Neutrophil (primary cell): ENCODE measurements at regions not wholly inside any gene's neighbourhood (a gene's known extent, or its start where the extent isn't known, plus 50 kb on each side); places are given as distances from the start of the nearest gene placed in this dataset.

Experiments
- H3K27ac ChIP-seq: fragments of 200-600 bp; sonication (generic); 2 replicates; pipeline ENCODE4 v1.5.1; 2016; ENCODE audit warnings: mild to moderate bottlenecking, moderate library complexity
- H3K27me3 ChIP-seq: fragments of 200-600 bp; sonication (generic); 2 replicates; pipeline ENCODE4 v1.6.0; 2016; ENCODE audit warnings: mild to moderate bottlenecking
- H3K36me3 ChIP-seq: fragments of 200-600 bp; sonication (generic); 2 replicates; pipeline ENCODE4 v1.5.1; 2017
- H3K4me1 ChIP-seq, 2 experiments: fragments of 200-600 bp in 1 of 2; sonication (generic) in 1 of 2; 1 replicate in 1 of 2; 2 replicates in 1 of 2; pipeline versions ENCODE4 v1.5.1 to v1.6.1; 2013 to 2016; ENCODE audit warnings: low read depth in 1 of 2, low read length in 1 of 2, mild to moderate bottlenecking in 1 of 2, moderate library complexity in 1 of 2; ENCODE audit not compliant: control insufficient read depth in 1 of 2, insufficient read depth in 1 of 2
- H3K4me3 ChIP-seq, 2 experiments: fragments of 200-600 bp in 1 of 2; sonication (generic) in 1 of 2; 1 replicate in 1 of 2; 2 replicates in 1 of 2; pipeline ENCODE4 v1.5.1; 2013 to 2016; ENCODE audit warnings: low read depth in 1 of 2, low read length in 1 of 2, mild to moderate bottlenecking in 1 of 2, moderate library complexity in 1 of 2
- H3K9me3 ChIP-seq: fragments of 200-600 bp; sonication (generic); 2 replicates; pipeline ENCODE4 v1.5.1; 2016
- TF ChIP-seq, protein P1 (sequence below): fragments of 200-600 bp; sonication (generic); IDR thresholded peaks from 2 replicates; pipeline ENCODE4 v1.5.1; 2016; ENCODE audit warnings: antibody characterized with exemption

DNA sequence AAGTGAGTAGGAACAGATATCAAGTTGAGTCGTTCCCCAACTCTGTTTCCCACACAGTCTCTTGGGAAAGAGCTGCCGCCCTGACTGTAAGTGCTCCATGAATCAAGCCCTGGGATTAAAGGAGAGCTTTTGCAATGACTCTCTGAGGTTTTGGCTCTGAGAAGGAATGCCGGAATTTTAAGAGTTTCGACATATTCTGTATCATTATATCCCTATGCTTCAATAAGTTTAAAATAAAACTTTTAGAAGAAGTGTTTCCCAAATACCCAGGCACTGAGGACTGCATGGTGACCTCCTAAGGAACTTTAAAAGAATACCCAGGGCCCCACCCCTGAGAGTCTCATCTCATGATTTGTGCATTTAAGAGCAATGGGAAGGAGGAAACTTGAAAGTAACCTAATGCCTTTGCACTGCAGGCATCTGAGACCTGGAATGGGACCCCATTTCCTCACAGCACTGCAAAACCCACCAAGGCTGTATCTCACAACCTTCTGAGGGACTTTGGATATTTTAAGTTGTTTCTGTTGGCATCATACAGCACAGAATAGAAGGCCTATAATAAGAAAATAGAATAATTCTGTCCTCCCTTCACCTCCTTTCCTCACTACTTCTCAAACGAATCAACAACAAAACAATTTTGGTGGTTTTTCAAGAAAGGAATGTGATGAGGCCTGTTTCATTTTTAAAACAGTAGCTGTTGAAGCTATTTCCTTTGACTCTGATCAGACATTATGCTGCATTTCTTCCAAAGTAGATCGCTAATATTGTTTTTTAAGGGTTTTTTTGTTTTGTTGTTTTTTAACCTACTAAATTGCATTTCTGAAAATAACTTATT, 121.2 kb downstream of the GASK1B start:
- Histone ChIP-seq H3K9me3 (no peaks in the 10 kb centered on the region), H3K4me3 (no peak overlapping the region), H3K4me1 (no peaks in the 10 kb centered on the region), H3K27me3 (no peaks in the 10 kb centered on the region), H3K36me3 (no peaks in the 10 kb centered on the region), H3K27ac (no peak overlapping the region)
- TF ChIP-seq, protein P1, sequence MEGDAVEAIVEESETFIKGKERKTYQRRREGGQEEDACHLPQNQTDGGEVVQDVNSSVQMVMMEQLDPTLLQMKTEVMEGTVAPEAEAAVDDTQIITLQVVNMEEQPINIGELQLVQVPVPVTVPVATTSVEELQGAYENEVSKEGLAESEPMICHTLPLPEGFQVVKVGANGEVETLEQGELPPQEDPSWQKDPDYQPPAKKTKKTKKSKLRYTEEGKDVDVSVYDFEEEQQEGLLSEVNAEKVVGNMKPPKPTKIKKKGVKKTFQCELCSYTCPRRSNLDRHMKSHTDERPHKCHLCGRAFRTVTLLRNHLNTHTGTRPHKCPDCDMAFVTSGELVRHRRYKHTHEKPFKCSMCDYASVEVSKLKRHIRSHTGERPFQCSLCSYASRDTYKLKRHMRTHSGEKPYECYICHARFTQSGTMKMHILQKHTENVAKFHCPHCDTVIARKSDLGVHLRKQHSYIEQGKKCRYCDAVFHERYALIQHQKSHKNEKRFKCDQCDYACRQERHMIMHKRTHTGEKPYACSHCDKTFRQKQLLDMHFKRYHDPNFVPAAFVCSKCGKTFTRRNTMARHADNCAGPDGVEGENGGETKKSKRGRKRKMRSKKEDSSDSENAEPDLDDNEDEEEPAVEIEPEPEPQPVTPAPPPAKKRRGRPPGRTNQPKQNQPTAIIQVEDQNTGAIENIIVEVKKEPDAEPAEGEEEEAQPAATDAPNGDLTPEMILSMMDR = no peak

DNA sequence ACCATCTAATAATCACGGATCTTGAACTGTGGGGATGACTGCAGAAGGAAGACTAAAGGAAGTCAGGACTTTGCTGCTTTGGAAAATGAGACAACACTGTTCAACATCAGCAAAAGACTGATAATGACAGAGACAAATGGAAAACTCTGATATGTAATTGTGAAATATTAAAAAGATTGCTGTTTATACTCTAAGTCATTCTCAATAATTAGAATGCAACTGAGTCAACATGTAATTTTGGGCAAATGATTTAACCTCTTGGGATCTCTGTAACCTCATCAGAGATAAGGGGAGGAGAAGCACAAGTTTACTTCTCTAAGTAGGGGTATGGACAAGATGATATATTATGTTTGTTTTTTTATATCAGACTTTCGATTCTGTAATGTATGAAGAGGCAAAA, 121.9 kb downstream of the GASK1B start:
- Histone ChIP-seq H3K27ac (no peak overlapping the region), H3K4me1 (no peaks in the 10 kb centered on the region), H3K36me3 (no peaks in the 10 kb centered on the region), H3K27me3 (no peaks in the 10 kb centered on the region), H3K9me3 (no peaks in the 10 kb centered on the region), H3K4me3 (no peak overlapping the region)
- TF ChIP-seq, protein P1 = no peak

DNA sequence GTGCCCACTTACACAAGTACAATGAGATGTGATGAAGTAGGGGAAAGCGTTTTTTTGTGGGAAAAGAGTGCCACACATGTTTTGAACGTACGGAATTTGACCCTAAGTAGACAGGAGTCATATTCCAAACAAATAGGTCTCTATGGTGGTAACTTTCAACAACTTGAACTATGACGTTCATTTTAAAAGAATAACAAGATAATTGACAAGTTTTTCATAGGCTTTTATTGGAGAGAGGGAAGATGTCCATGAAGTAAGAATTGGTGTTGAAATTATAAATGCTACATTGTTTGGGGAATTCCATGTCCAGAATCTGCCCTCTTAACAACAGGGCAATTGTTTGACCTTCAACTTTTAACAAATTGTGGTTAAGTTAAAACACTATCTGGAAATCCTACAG, 126.5 kb downstream of the GASK1B start:
- TF ChIP-seq, protein P1 = no peak
- Histone ChIP-seq H3K36me3 (no peaks in the 10 kb centered on the region), H3K4me1 (no peaks in the 10 kb centered on the region), H3K27me3 (no peaks in the 10 kb centered on the region), H3K9me3 (no peaks in the 10 kb centered on the region), H3K4me3 (no peak overlapping the region), H3K27ac (no peak overlapping the region)

DNA sequence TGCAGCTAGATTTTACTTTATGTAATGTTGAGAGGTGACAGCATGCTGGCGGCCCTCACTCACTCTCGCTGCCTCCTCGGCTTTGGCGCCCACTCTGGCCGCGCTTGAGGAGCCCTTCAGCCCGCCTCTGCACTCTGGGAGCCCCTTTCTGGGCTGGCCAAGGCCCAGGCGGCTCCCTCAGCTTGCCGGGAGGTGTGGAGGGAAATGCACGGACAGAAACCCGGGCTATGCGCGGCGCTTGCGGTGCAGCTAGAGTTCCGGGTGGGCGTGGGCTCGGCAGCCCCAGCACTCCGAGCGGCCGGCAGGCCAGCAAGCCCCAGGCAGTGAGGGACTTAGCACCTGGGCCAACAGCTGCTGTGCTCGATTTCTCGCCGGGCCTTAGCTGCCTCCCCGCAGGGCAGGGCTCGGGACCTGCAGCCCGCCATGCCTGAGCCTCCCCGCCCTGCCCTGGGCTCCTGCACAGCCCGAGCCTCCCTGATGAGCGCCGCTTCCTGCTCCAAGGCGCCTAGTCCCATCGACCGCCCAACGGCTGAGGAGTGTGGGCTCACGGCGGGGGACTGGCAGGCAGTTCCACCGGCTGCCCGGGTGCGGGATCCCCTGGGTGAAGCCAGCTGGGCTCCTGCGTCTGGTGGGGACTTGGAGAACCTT, 128.7 kb downstream of the GASK1B start:
- TF ChIP-seq, protein P1 = no peak
- Histone ChIP-seq H3K4me3 (no peak overlapping the region), H3K27me3 (no peaks in the 10 kb centered on the region), H3K27ac (no peak overlapping the region), H3K9me3 (no peaks in the 10 kb centered on the region), H3K36me3 (no peaks in the 10 kb centered on the region), H3K4me1 (no peaks in the 10 kb centered on the region)

DNA sequence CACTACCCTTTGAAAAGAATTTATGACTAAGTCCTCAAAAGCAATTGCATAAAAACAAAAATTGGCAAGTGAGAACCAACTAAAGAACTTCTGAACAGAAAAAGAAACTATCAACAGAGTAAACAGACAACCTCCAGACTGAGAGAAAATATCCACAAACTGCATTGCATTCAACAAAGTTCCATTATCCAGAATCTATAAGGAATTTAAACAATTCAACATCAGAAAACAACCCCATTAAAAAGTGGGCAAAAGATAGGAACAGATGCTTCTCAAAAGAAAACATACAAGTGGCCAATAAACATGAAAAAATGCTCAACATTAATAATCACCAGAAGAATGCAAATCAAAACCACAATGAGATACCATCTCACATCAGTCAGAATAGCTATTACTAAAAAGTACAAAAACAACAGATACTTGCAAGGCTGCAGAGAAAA, 130.2 kb downstream of the GASK1B start:
- H3K36me3 ChIP-seq = no peaks in the 10 kb centered on the region
- TF ChIP-seq, protein P1 = no peak
- H3K27ac ChIP-seq = no peak overlapping the region
- no peaks in the 10 kb centered on the region for H3K4me1 ChIP-seq
- no peaks in the 10 kb centered on the region for H3K27me3 ChIP-seq
- no peak overlapping the region for H3K4me3 ChIP-seq
- no peaks in the 10 kb centered on the region for H3K9me3 ChIP-seq
